Ovary (tissue), 3 donors: ENCODE measurements at regions not wholly inside any gene's neighbourhood (a gene's known extent, or its start where the extent isn't known, plus 50 kb on each side); places are given as distances from the start of the nearest gene placed in this dataset.

ENCODE experiments used
- EP300 ChIP-seq: sonication (generic); formaldehyde crosslinking; IDR thresholded peaks from one replicate; pipeline ENCODE4 v1.6.1; 2017; ENCODE audit warnings: antibody characterized with exemption
- POLR2A ChIP-seq: fragments of 450-650 bp; IDR thresholded peaks from one replicate; pipeline ENCODE4 v1.6.1; 2017; ENCODE audit warnings: antibody characterized with exemption, mild to moderate bottlenecking, moderate library complexity
- TF ChIP-seq, protein P1 (sequence below), 3 donors: fragments of 450-650 bp in 2 of 3; fragments of 200-600 bp in 1 of 3; IDR thresholded peaks; one replicate each; pipeline versions ENCODE4 v1.5.1 to v1.8.0; 2016 to 2022; ENCODE audit warnings: antibody characterized with exemption in 3 of 3, mild to moderate bottlenecking in 1 of 3
- donor health status: DM: no; HTN: no; CAD: no.

GRCh38 chr6:163728442-163729126 is 314.1 kb downstream of the QKI start:
- TF ChIP-seq, protein P1, sequence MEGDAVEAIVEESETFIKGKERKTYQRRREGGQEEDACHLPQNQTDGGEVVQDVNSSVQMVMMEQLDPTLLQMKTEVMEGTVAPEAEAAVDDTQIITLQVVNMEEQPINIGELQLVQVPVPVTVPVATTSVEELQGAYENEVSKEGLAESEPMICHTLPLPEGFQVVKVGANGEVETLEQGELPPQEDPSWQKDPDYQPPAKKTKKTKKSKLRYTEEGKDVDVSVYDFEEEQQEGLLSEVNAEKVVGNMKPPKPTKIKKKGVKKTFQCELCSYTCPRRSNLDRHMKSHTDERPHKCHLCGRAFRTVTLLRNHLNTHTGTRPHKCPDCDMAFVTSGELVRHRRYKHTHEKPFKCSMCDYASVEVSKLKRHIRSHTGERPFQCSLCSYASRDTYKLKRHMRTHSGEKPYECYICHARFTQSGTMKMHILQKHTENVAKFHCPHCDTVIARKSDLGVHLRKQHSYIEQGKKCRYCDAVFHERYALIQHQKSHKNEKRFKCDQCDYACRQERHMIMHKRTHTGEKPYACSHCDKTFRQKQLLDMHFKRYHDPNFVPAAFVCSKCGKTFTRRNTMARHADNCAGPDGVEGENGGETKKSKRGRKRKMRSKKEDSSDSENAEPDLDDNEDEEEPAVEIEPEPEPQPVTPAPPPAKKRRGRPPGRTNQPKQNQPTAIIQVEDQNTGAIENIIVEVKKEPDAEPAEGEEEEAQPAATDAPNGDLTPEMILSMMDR (IDR thresholded peaks at IDR 0.05), result no peak
- TF ChIP-seq POLR2A (no peak), EP300 (no peak)
